Uterus (tissue), 3 donors: ENCODE measurements at regions not wholly inside any gene's neighbourhood (a gene's known extent, or its start where the extent isn't known, plus 50 kb on each side); places are given as distances from the start of the nearest gene placed in this dataset.

Experiments used
- DNase-seq, 2 donors: peaks; one replicate each; pipeline ENCODE4 v3.0.0-alpha.2; 2019 to 2020
- H3K27ac ChIP-seq, 2 donors: fragments of 200-600 bp; sonication (generic); 1 replicate in 1 of 2; 2 replicates in 1 of 2; pipeline ENCODE4 v1.5.1; 2016 to 2018
- H3K27me3 ChIP-seq, 2 donors: fragments of 200-600 bp; sonication (generic); one replicate each; pipeline ENCODE4 v1.5.1; 2018 to 2019; ENCODE audit warnings: control low read depth in 1 of 2
- H3K36me3 ChIP-seq, 2 donors: fragments of 200-600 bp; sonication (generic); one replicate each; pipeline ENCODE4 v1.5.1; 2019; ENCODE audit warnings: control low read depth in 1 of 2
- H3K4me1 ChIP-seq, 2 donors: fragments of 200-600 bp; sonication (generic); one replicate each; pipeline ENCODE4 v1.5.1; 2018 to 2019; ENCODE audit warnings: control low read depth in 1 of 2
- H3K4me3 ChIP-seq, 2 donors: fragments of 200-600 bp; sonication (generic); 1 replicate in 1 of 2; 2 replicates in 1 of 2; pipeline ENCODE4 v1.5.1; 2018 to 2019; ENCODE audit warnings: mild to moderate bottlenecking in 1 of 2
- H3K9me3 ChIP-seq, 2 donors: fragments of 200-600 bp; sonication (generic); one replicate each; pipeline ENCODE4 v1.5.1; 2019; ENCODE audit warnings: control low read depth in 1 of 2
- CTCF ChIP-seq, 4 experiments: fragments of 200-600 bp in 2 of 4; fragments of 450-650 bp in 2 of 4; sonication (generic) in 2 of 4; IDR thresholded peaks; one replicate each; pipeline ENCODE4 v1.5.1; 2016 to 2019; ENCODE audit warnings: antibody characterized with exemption in 4 of 4, mild to moderate bottlenecking in 2 of 4, moderate library complexity in 1 of 4
- POLR2A ChIP-seq, 2 donors: fragments of 450-650 bp; IDR thresholded peaks; one replicate each; pipeline ENCODE4 v1.6.1; 2016; ENCODE audit warnings: antibody characterized with exemption in 2 of 2, mild to moderate bottlenecking in 1 of 2, moderate library complexity in 1 of 2
- intact Hi-C: fragments of 100-400 bp; cut with DNase I; formaldehyde crosslinking; loops from one replicate; pipeline ENCODE4 v1.15.1; 2023; ENCODE audit warnings: low total_unique reads
- donor health status: DM: yes; HTN: yes; CAD: no.

GRCh38 chr17:33664116-33664840 lies 371.2 kb upstream of the ASIC2 start:
- H3K27me3 ChIP-seq: no peaks in the 10 kb centered on the region
- H3K9me3 ChIP-seq: no peaks in the 10 kb centered on the region
- TF ChIP-seq POLR2A (IDR thresholded peaks at IDR 0.05) (no peak), CTCF (IDR thresholded peaks at IDR 0.05) (no peak)
- H3K4me3 ChIP-seq: no peak overlapping the region
- H3K27ac ChIP-seq: no peak overlapping the region
- intact Hi-C loops: no loop called here
- DNase-seq: no peak
- no peaks in the 10 kb centered on the region for H3K36me3 ChIP-seq
- no peaks in the 10 kb centered on the region for H3K4me1 ChIP-seq

GRCh38 chr17:33667052-33667509 lies 374.0 kb upstream of the ASIC2 start:
- intact Hi-C loops: no loop called here
- TF ChIP-seq POLR2A (IDR thresholded peaks at IDR 0.05): no peak
- TF ChIP-seq CTCF (IDR thresholded peaks at IDR 0.05): no peak
- Histone ChIP-seq H3K27ac (no peak overlapping the region), H3K27me3 (no peaks in the 10 kb centered on the region), H3K4me3 (no peak overlapping the region), H3K36me3 (no peaks in the 10 kb centered on the region), H3K4me1 (no peaks in the 10 kb centered on the region), H3K9me3 (no peaks in the 10 kb centered on the region)
- DNase-seq: no peak

- Histone ChIP-seq H3K4me3 (no peak overlapping the region), H3K9me3 (no peaks in the 10 kb centered on the region), H3K36me3 (no peaks in the 10 kb centered on the region), H3K4me1 (no peaks in the 10 kb centered on the region), H3K27ac (peak overlapping the region in 1 of 2 donors; percentile 27), H3K27me3 (no peaks in the 10 kb centered on the region)
- TF ChIP-seq CTCF (IDR thresholded peaks at IDR 0.05): no peak
- no peak for TF ChIP-seq POLR2A (IDR thresholded peaks at IDR 0.05)
- peak; percentile 19 to 27 for DNase-seq
- intact Hi-C loops: no loop called here
Measured at GRCh38 chr17:33667671-33668070, 374.6 kb upstream of the ASIC2 start.

GRCh38 chr17:33668516-33668915 lies 375.4 kb upstream of the ASIC2 start:
- intact Hi-C loops: no loop called here
- Histone ChIP-seq H3K9me3 (no peaks in the 10 kb centered on the region), H3K4me1 (no peaks in the 10 kb centered on the region), H3K36me3 (no peaks in the 10 kb centered on the region), H3K27me3 (no peaks in the 10 kb centered on the region), H3K4me3 (no peak overlapping the region), H3K27ac (no peak overlapping the region)
- TF ChIP-seq CTCF (IDR thresholded peaks at IDR 0.05) (no peak), POLR2A (IDR thresholded peaks at IDR 0.05) (no peak)
- DNase-seq: no peak

- intact Hi-C loops: no loop called here
- no peaks in the 10 kb centered on the region for H3K4me1 ChIP-seq
- TF ChIP-seq POLR2A (IDR thresholded peaks at IDR 0.05) (no peak), CTCF (IDR thresholded peaks at IDR 0.05) (no peak)
- no peak for DNase-seq
- no peak overlapping the region for H3K4me3 ChIP-seq
- no peaks in the 10 kb centered on the region for H3K27me3 ChIP-seq
- no peaks in the 10 kb centered on the region for H3K9me3 ChIP-seq
- no peak overlapping the region for H3K27ac ChIP-seq
- no peaks in the 10 kb centered on the region for H3K36me3 ChIP-seq
Measured at GRCh38 chr17:33671491-33671890, 378.4 kb upstream of the ASIC2 start.
